ENCODE measurements at regions not wholly inside any gene's neighbourhood (a gene's known extent, or its start where the extent isn't known, plus 50 kb on each side); places are given as distances from the start of the nearest gene placed in this dataset.

DNA sequence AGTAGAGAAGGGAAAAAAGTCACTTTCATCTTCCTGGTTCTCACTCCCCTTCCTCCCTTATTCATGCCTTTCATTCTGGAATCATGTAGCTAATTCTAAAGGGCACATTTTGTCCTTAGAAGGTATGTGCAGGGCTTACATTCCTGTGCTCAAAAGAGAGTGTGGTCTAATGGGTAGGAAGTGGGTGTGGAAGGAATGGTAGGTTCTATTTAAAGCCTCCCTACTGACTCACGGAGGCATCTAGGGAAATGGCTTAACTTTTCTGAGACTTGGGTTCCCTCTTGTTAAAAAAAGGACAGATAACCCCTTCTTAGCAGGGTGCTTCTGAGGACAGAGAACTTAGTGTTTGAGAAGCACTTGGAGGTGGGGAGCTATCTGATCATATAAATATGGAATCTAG, 249.3 kb upstream of the DUSP10 start:
- Histone ChIP-seq H3K36me3 (no peaks in the 10 kb centered on the region), H3K4me1 (peaks cover 0 to 5% (median 0%) of the 10 kb centered on the region in 4 donors), H3K9me3 (no peaks in the 10 kb centered on the region), H3K27me3 (no peaks in the 10 kb centered on the region), H3K4me3 (no peak overlapping the region), H3K27ac (no peak overlapping the region)
- WGBS, 5 donors: 59 to 81% (median 69%) methylated on average over 1 of the region's 1 CpG
- TF ChIP-seq EP300 (IDR thresholded peaks at IDR 0.05): no peak
- no peak for TF ChIP-seq POLR2A (IDR thresholded peaks at IDR 0.05)
- no peak for TF ChIP-seq POLR2AphosphoS5 (IDR thresholded peaks at IDR 0.05)
- TF ChIP-seq, protein P1, sequence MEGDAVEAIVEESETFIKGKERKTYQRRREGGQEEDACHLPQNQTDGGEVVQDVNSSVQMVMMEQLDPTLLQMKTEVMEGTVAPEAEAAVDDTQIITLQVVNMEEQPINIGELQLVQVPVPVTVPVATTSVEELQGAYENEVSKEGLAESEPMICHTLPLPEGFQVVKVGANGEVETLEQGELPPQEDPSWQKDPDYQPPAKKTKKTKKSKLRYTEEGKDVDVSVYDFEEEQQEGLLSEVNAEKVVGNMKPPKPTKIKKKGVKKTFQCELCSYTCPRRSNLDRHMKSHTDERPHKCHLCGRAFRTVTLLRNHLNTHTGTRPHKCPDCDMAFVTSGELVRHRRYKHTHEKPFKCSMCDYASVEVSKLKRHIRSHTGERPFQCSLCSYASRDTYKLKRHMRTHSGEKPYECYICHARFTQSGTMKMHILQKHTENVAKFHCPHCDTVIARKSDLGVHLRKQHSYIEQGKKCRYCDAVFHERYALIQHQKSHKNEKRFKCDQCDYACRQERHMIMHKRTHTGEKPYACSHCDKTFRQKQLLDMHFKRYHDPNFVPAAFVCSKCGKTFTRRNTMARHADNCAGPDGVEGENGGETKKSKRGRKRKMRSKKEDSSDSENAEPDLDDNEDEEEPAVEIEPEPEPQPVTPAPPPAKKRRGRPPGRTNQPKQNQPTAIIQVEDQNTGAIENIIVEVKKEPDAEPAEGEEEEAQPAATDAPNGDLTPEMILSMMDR (IDR thresholded peaks at IDR 0.05): no peak
- DNase-seq: no peak
- intact Hi-C loops (cut with DNase I; ENCODE audit: low total_unique reads): no loop called here

DNA sequence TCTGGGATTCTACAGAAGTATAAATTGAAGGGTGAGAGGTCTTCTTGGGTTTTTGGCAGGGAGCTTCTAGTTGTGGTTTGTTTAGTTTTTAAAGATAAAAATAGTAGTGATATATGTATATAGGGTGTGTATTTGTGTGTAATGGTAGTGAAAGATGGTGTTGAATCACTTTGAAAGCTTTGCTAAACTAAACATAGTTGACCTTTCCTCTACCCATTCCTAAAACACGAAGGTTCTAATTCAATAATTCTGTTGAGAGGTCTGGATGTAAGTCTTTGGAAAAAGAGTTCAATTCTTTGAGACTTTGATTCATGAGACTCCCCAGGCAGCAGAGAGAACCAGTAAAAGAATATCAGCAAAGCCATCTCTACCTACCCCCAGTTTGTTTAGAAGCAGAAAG, 247.9 kb upstream of the DUSP10 start:
- H3K27me3 ChIP-seq: no peaks in the 10 kb centered on the region
- no peak overlapping the region for H3K27ac ChIP-seq
- H3K9me3 ChIP-seq: no peaks in the 10 kb centered on the region
- intact Hi-C loops (cut with DNase I; ENCODE audit: low total_unique reads): no loop called here
- H3K36me3 ChIP-seq: no peaks in the 10 kb centered on the region
- no peak overlapping the region for H3K4me3 ChIP-seq
- DNase-seq: no peak
- H3K4me1 ChIP-seq: peaks cover 0 to 5% (median 0%) of the 10 kb centered on the region in 4 donors
- 20 to 52% (median 24%) methylated on average over 1 of the region's 1 CpG for WGBS, 5 donors
- TF ChIP-seq POLR2AphosphoS5 (IDR thresholded peaks at IDR 0.05) (no peak), EP300 (IDR thresholded peaks at IDR 0.05) (no peak), POLR2A (IDR thresholded peaks at IDR 0.05) (no peak)
- TF ChIP-seq, protein P1 (IDR thresholded peaks at IDR 0.05): no peak

DNA sequence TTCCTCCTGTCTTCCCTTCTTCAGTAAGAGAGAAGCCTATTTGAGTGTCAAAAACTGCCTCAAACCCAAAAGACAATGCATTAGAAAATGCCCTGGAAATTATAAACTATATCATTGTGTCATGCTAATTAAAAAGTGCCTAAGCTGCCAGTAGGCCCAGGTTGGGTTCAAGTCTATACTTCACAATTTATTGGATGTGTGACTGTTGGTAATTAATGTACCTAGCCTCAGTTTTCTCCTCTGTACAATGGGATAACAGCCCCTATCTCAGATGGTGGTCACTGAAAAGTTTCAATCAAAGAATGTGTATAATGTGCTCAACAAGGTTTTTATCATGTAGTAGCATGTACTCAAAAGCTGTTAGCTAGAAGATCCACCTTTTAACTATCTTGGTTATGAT, 246.9 kb upstream of the DUSP10 start:
- intact Hi-C loops (cut with DNase I; ENCODE audit: low total_unique reads): no loop called here
- H3K27ac ChIP-seq: no peak overlapping the region

GRCh38 chr1:221987860-221988520, 246.1 kb upstream of the DUSP10 start:
- no peak overlapping the region for H3K4me3 ChIP-seq
- H3K36me3 ChIP-seq: no peaks in the 10 kb centered on the region
- no peak overlapping the region for H3K27ac ChIP-seq
- H3K9me3 ChIP-seq: no peaks in the 10 kb centered on the region
- no peak for DNase-seq
- intact Hi-C loops (cut with DNase I; ENCODE audit: low total_unique reads): no loop called here
- H3K4me1 ChIP-seq: peaks cover 0 to 5% (median 0%) of the 10 kb centered on the region in 4 donors
- 64 to 73% (median 72%) methylated on average over 6 of the region's 6 CpGs for WGBS, 5 donors
- no peak for TF ChIP-seq POLR2AphosphoS5 (IDR thresholded peaks at IDR 0.05)
- TF ChIP-seq POLR2A (IDR thresholded peaks at IDR 0.05): no peak
- TF ChIP-seq, protein P1 (IDR thresholded peaks at IDR 0.05): no peak
- no peak for TF ChIP-seq EP300 (IDR thresholded peaks at IDR 0.05)
- H3K27me3 ChIP-seq: no peaks in the 10 kb centered on the region

More for the DNA sequence above, 246.9 kb upstream of the DUSP10 start:
- Histone ChIP-seq H3K27me3 (no peaks in the 10 kb centered on the region), H3K4me1 (peaks cover 0 to 5% (median 0%) of the 10 kb centered on the region in 4 donors), H3K36me3 (no peaks in the 10 kb centered on the region), H3K4me3 (no peak overlapping the region), H3K9me3 (no peaks in the 10 kb centered on the region)
- no peak for DNase-seq
- no peak for TF ChIP-seq POLR2AphosphoS5 (IDR thresholded peaks at IDR 0.05)
- TF ChIP-seq POLR2A (IDR thresholded peaks at IDR 0.05): no peak
- no peak for TF ChIP-seq EP300 (IDR thresholded peaks at IDR 0.05)
- TF ChIP-seq, protein P1 (IDR thresholded peaks at IDR 0.05): no peak

Data from stomach (tissue), 8 donors.